AG09309 (cell line): ENCODE measurements at regions not wholly inside any gene's neighbourhood (a gene's known extent, or its start where the extent isn't known, plus 50 kb on each side); places are given as distances from the start of the nearest gene placed in this dataset.

Experiments used
- DNase-seq: peaks from one replicate; pipeline ENCODE4 v3.0.0-alpha.2; 2010; ENCODE audit warnings: low read depth
- H3K4me3 ChIP-seq: 2 replicates; pipeline ENCODE4 v1.5.1; 2011; ENCODE audit warnings: mild to moderate bottlenecking, low read depth, low read length, moderate library complexity; ENCODE audit not compliant: control insufficient read depth
- CTCF ChIP-seq: IDR thresholded peaks from 2 replicates; pipeline ENCODE4 v1.5.1; 2011; ENCODE audit warnings: mild to moderate bottlenecking, low read depth, low read length, inconsistent platforms; ENCODE audit not compliant: insufficient read depth, control insufficient read depth; ENCODE audit errors: missing control alignments

- no peak for TF ChIP-seq CTCF
- H3K4me3 ChIP-seq, result no peak overlapping the region
- no peak for DNase-seq
Observed at GRCh38 chr3:94272016-94272415, 209.2 kb downstream of the NSUN3 start.

DNA sequence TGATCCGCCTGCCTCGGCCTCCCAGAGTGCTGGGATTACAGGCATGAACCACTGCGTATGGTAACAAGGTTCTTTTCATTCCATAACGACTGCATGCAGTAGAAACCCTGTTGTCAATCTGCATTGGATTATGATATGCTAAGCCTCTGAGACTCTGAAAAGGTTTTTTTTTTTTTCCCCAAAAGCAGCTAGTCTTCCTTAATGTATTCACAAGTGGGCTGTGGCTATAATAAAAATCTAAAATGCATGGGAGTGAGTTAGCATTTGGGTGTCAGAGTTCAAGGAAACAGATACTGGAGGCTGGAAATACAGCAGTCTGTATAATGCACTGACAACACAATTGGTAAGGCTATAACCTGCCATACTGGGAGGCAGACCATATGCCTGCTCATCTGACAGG is 218.1 kb downstream of the NSUN3 start:
- no peak overlapping the region for H3K4me3 ChIP-seq
- DNase-seq, result no peak
- no peak for TF ChIP-seq CTCF

DNA sequence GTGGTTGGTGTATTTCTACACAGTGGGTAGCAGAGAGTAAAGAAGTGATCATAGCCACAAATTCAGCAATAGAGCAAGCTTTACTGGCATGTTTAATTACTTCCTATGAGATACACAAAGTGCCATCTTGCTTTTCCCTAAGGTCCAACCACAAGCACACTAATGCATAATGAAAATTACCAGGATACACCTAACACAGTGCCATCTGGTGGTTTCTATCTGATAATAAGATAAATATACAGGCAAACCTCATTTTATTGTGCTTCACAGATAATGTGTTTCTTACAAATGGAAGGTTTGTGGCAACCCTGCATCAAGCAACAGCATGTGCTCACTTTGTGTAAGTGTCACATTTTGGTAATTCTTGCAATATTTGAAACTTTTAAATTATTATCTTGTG is 223.0 kb downstream of the NSUN3 start:
- DNase-seq, result no peak
- no peak for TF ChIP-seq CTCF

GRCh38 chr3:94291686-94292085 is 228.8 kb downstream of the NSUN3 start:
- DNase-seq, result no peak
- no peak for TF ChIP-seq CTCF
- H3K4me3 ChIP-seq, result no peak overlapping the region

More for the DNA sequence above, 223.0 kb downstream of the NSUN3 start:
- H3K4me3 ChIP-seq, result no peak overlapping the region

- H3K4me3 ChIP-seq, result no peak overlapping the region
- no peak for TF ChIP-seq CTCF
- DNase-seq, result no peak
Observed at GRCh38 chr3:94292151-94292550, 229.3 kb downstream of the NSUN3 start.

- H3K4me3 ChIP-seq, result no peak overlapping the region
- no peak for TF ChIP-seq CTCF
- no peak for DNase-seq
Observed at GRCh38 chr3:94293793-94294195, 230.9 kb downstream of the NSUN3 start.

- TF ChIP-seq CTCF, result no peak
- H3K4me3 ChIP-seq, result no peak overlapping the region
- no peak for DNase-seq
Observed at GRCh38 chr3:94294806-94295205, 231.9 kb downstream of the NSUN3 start.
